K562 (cell line): ENCODE measurements at regions not wholly inside any gene's neighbourhood (a gene's known extent, or its start where the extent isn't known, plus 50 kb on each side); places are given as distances from the start of the nearest gene placed in this dataset.

Experiments used
- ATAC-seq: fragments of 200-7000 bp; cut with Tn5 transposase; 3 replicates; pipeline ENCODE4 v1.9.1; 2020; ENCODE audit warnings: moderate library complexity
- BruUV-seq: library from RNA; stranded (reverse); fragments of 400-500 nt; replicated peaks from 2 replicates; lab custom pipeline; 2021; lab: Mats Ljungman, UMichigan
- CTCF ChIA-PET: fragments of 300-600 bp; formaldehyde crosslinking; extraction: SDS; loops from one replicate; lab custom pipeline; 2021; ENCODE audit warnings: low intra/inter-chr PET ratio; lab: Yijun Ruan, JAX
- POLR2A ChIA-PET: fragments of 300-600, 350-650 bp; sonication (Branson Sonifier 250); formaldehyde crosslinking; extraction: SDS; loops from one replicate; lab custom pipeline; 2021; ENCODE audit warnings: antibody characterized with exemption, inconsistent platforms; lab: Yijun Ruan, JAX
- DNase-seq, 4 experiments: peaks; one replicate each; pipeline versions ENCODE4 v3.0.0 to v3.0.0-alpha.2; 2011 to 2018; ENCODE audit warnings: low spot score in 3 of 4, mixed read lengths in 3 of 4; ENCODE audit errors: extremely low read depth in 1 of 4
- FAIRE-seq: peaks from 2 replicates; lab custom pipeline; 2011; peaks lifted over from hg19 to GRCh38; lab: Jason Lieb, UNC
- H2AFZ ChIP-seq: 2 replicates; pipeline ENCODE4 v1.6.0; 2011; ENCODE audit warnings: low read depth, low read length, control low read depth, inconsistent platforms
- H3K27ac ChIP-seq: fragments of 200-600 bp; 3 replicates; pipeline ENCODE4 v1.8.0; 2011; ENCODE audit warnings: low read depth, mild to moderate bottlenecking, control low read depth, inconsistent platforms, low read length, moderate library complexity, mixed read lengths; ENCODE audit errors: extremely low read depth
- H3K27me3 ChIP-seq, 2 experiments: fragments of 300-600 bp in 1 of 2; 2 replicates in 1 of 2; 3 replicates in 1 of 2; pipeline versions ENCODE4 v1.6.0 to v1.8.0; 2011; ENCODE audit warnings: inconsistent platforms in 2 of 2, low read length in 2 of 2, mild to moderate bottlenecking in 1 of 2, mixed read lengths in 1 of 2, moderate library complexity in 1 of 2; ENCODE audit not compliant: control insufficient read depth in 2 of 2, insufficient read depth in 2 of 2
- H3K36me3 ChIP-seq: fragments of 300-600 bp; 3 replicates; pipeline ENCODE4 v1.8.0; 2011; ENCODE audit warnings: mild to moderate bottlenecking, low read length, inconsistent platforms; ENCODE audit not compliant: control insufficient read depth, insufficient read depth
- H3K4me1 ChIP-seq, 2 experiments: fragments of 200-600 bp in 1 of 2; replicated peaks in 1 of 2; 2 replicates in 1 of 2; 3 replicates in 1 of 2; pipeline versions ENCODE4 v1.5.1 to v1.8.0; 2011; ENCODE audit warnings: inconsistent platforms in 2 of 2, low read length in 2 of 2, mild to moderate bottlenecking in 1 of 2, mixed read lengths in 1 of 2, moderate library complexity in 1 of 2; ENCODE audit not compliant: control insufficient read depth in 2 of 2, insufficient read depth in 2 of 2
- H3K4me2 ChIP-seq: 2 replicates; pipeline ENCODE4 v1.6.1; 2011; ENCODE audit warnings: low read length, control low read depth, inconsistent platforms, mixed read lengths; ENCODE audit not compliant: insufficient read depth
- H3K4me3 ChIP-seq: fragments of 200-600 bp; sonication (generic), shearing (Covaris generic); 2 replicates; pipeline ENCODE4 v1.5.1; 2016; ENCODE audit warnings: control low read depth, inconsistent platforms
- H3K79me2 ChIP-seq: fragments of 200-600 bp; 3 replicates; pipeline ENCODE4 v1.8.0; 2011; ENCODE audit warnings: low read length, inconsistent platforms; ENCODE audit not compliant: control insufficient read depth, insufficient read depth
- H3K9ac ChIP-seq, 2 experiments: 2 replicates each; pipeline versions ENCODE4 v1.6.0 to v1.6.1; 2011; ENCODE audit warnings: low read depth in 2 of 2, low read length in 2 of 2, control low read depth in 1 of 2, inconsistent platforms in 1 of 2, mild to moderate bottlenecking in 1 of 2, mixed read lengths in 1 of 2; ENCODE audit not compliant: insufficient read depth in 1 of 2
- H3K9me1 ChIP-seq: one replicate; pipeline ENCODE4 v1.6.0; 2011; ENCODE audit warnings: inconsistent platforms, mild to moderate bottlenecking, low read length, moderate library complexity; ENCODE audit not compliant: control insufficient read depth, insufficient read depth
- H3K9me3 ChIP-seq: replicated peaks from 2 replicates; pipeline ENCODE4 v1.5.1; 2011; ENCODE audit warnings: low read depth, low read length, inconsistent platforms; ENCODE audit not compliant: control insufficient read depth, insufficient read depth
- H4K20me1 ChIP-seq: replicated peaks from 2 replicates; pipeline ENCODE4 v1.6.1; 2011; ENCODE audit warnings: low read length, inconsistent platforms, mixed read lengths; ENCODE audit not compliant: control insufficient read depth, insufficient read depth
- BRF2 ChIP-seq: IDR thresholded peaks from 3 replicates; pipeline ENCODE4 v1.6.1; 2011; ENCODE audit warnings: borderline replicate concordance, mild to moderate bottlenecking; ENCODE audit not compliant: insufficient read length, insufficient read depth
- ERF ChIP-seq: fragments of 450-650 bp; formaldehyde crosslinking; IDR thresholded peaks from 2 replicates; pipeline ENCODE4 v1.4.0; 2020; ENCODE audit warnings: mild to moderate bottlenecking, mixed read lengths
- FOSL1 ChIP-seq: fragments of 200-800 bp; sonication (Bioruptor generic); conservative IDR thresholded peaks from 2 replicates; pipeline ENCODE4 v1.6.1; 2016; ENCODE audit warnings: missing genetic modification characterization, missing compliant biosample characterization
- HNRNPH1 ChIP-seq: fragments of 200-400 bp; formaldehyde crosslinking; optimal IDR thresholded peaks from 2 replicates; pipeline ENCODE3; 2017; ENCODE audit warnings: low read depth, mild to moderate bottlenecking, low read length, moderate library complexity
- NR1H2 ChIP-seq: sonication (generic); formaldehyde crosslinking; IDR thresholded peaks from 2 replicates; pipeline ENCODE4 v1.4.0; 2020; ENCODE audit warnings: mild to moderate bottlenecking, missing genetic modification reagents
- NR2F6 ChIP-seq: fragments of 450-650 bp; formaldehyde crosslinking; IDR thresholded peaks from 2 replicates; pipeline ENCODE4 v1.4.0; 2020; ENCODE audit warnings: mild to moderate bottlenecking
- PHTF2 ChIP-seq: fragments of 250-450 bp; sonication (Bioruptor Pico); IDR thresholded peaks from 2 replicates; pipeline ENCODE4 v1.5.0; 2021; ENCODE audit warnings: mild to moderate bottlenecking
- SMARCB1 ChIP-seq: IDR thresholded peaks from 2 replicates; pipeline ENCODE4 v1.6.1; 2011; ENCODE audit warnings: improper control_type of control experiment, low read depth; ENCODE audit not compliant: insufficient read length
- SRSF3 ChIP-seq: fragments of 200-400 bp; formaldehyde crosslinking; IDR thresholded peaks from 2 replicates; pipeline ENCODE4 v1.6.1; 2016; ENCODE audit warnings: mild to moderate bottlenecking, low read length, moderate library complexity; ENCODE audit not compliant: insufficient read depth
- ZNF717 ChIP-seq: fragments of 250-450 bp; sonication (Bioruptor Pico); IDR thresholded peaks from 2 replicates; pipeline ENCODE4 v1.5.0; 2021
- ZNF77 ChIP-seq: fragments of 250-450 bp; sonication (Bioruptor Pico); IDR thresholded peaks from 2 replicates; pipeline ENCODE4 v1.5.0; 2020
- WGBS: fragments of 100-300 bp; shearing (Covaris generic); methylation state at CpG from one replicate; pipeline ENCODE4 v1.1.6; 2016; ENCODE audit warnings: low coverage, mixed read lengths; ENCODE audit not compliant: insufficient coverage; ENCODE audit errors: missing lambda C conversion rate; 5-methylcytosine and 5-hydroxymethylcytosine counted together
- in situ Hi-C: fragments of 300-500 bp; cut with MboI; formaldehyde crosslinking; loops from 4 replicates; pipeline ENCODE4 v1.15.0; 2018; ENCODE audit warnings: inconsistent platforms, mixed read lengths
- intact Hi-C: fragments of 100-400 bp; cut with micrococcal nuclease; formaldehyde crosslinking; loops from 2 replicates; pipeline ENCODE4 v1.14.2; 2022

- Histone ChIP-seq H3K9me3 (no peaks in the 10 kb centered on the region), H3K4me2 (no peak overlapping the region), H2AFZ (no peak overlapping the region), H4K20me1 (no peaks in the 10 kb centered on the region), H3K27me3 (no peaks in the 10 kb centered on the region), H3K79me2 (no peaks in the 10 kb centered on the region), H3K4me3 (no peak overlapping the region), H3K36me3 (no peaks in the 10 kb centered on the region), H3K27ac (no peak overlapping the region), H3K4me1 (no peaks in the 10 kb centered on the region), H3K9me1 (no peaks in the 10 kb centered on the region), H3K9ac (no peak overlapping the region)
- in situ Hi-C loops, result no loop called here
- no peak for TF ChIP-seq SRSF3
- TF ChIP-seq ZNF717 (CRISPR knock-in tag), result no peak
- TF ChIP-seq BRF2, result no peak
- no peak for TF ChIP-seq ZNF77 (CRISPR knock-in tag)
- TF ChIP-seq NR2F6, result no peak
- no peak for TF ChIP-seq SMARCB1
- no peak for TF ChIP-seq NR1H2
- no peak for TF ChIP-seq PHTF2 (CRISPR knock-in tag)
- no peak for TF ChIP-seq FOSL1
- no peak for TF ChIP-seq HNRNPH1
- no peak for TF ChIP-seq ERF (CRISPR knock-in tag)
- POLR2A ChIA-PET, result interaction anchor here (1.2 kb wide), 1 partner anchor 10 kb away, joined by 3 read pairs; no protein-coding TSS in a partner anchor
- intact Hi-C loops, result loop anchor here (5.0 kb wide), 1 partner anchor 154 kb away; no protein-coding TSS in a partner anchor
- WGBS, result 0% methylated on average over 1 of the region's 1 CpG
- no peak for DNase-seq
- FAIRE-seq, result no peak
- no peak for ATAC-seq
- CTCF ChIA-PET, result interaction anchor here (1.4 kb wide), 1 partner anchor 153 kb away, joined by 4 read pairs; no protein-coding TSS in a partner anchor
- BruUV-seq, result no TSS peak
Observed at GRCh38 chr1:222385955-222386354, 161.9 kb downstream of the HHIPL2 start.
